GM12878 (cell line): ENCODE measurements at regions not wholly inside any gene's neighbourhood (a gene's known extent, or its start where the extent isn't known, plus 50 kb on each side); places are given as distances from the start of the nearest gene placed in this dataset.

Experiments used
- CHD1 ChIP-seq: IDR thresholded peaks from 2 replicates; pipeline ENCODE4 v1.6.1; 2012; ENCODE audit warnings: low read depth, low read length, improper control_type of control experiment
- CHD2 ChIP-seq: IDR thresholded peaks from 2 replicates; pipeline ENCODE4 v1.6.1; 2011; ENCODE audit warnings: low read depth, low read length, improper control_type of control experiment, borderline replicate concordance
- CTCF ChIP-seq, 3 experiments: IDR thresholded peaks in 2 of 3; conservative IDR thresholded peaks in 1 of 3; 2 replicates each; pipeline ENCODE4 v1.5.1; 2011; ENCODE audit warnings: low read depth in 3 of 3, low read length in 3 of 3, mild to moderate bottlenecking in 3 of 3, control low read depth in 2 of 3, moderate library complexity in 2 of 3, inconsistent platforms in 1 of 3, mixed read lengths in 1 of 3; ENCODE audit not compliant: control insufficient read depth in 2 of 3, insufficient read depth in 1 of 3; ENCODE audit errors: extremely low read depth in 1 of 3
- EP300 ChIP-seq, 2 experiments: fragments of 150-350 bp in 1 of 2; IDR thresholded peaks; 2 replicates each; pipeline ENCODE4 v1.6.1; 2011 to 2012; ENCODE audit warnings: low read depth in 2 of 2, low read length in 2 of 2, borderline replicate concordance in 1 of 2, improper control_type of control experiment in 1 of 2, inconsistent platforms in 1 of 2; ENCODE audit not compliant: control insufficient read depth in 1 of 2
- ESRRA ChIP-seq: IDR thresholded peaks from 2 replicates; pipeline ENCODE4 v1.6.1; 2012; ENCODE audit warnings: mild to moderate bottlenecking, low read length, improper control_type of control experiment
- PAX5 ChIP-seq: IDR thresholded peaks from 2 replicates; pipeline ENCODE4 v1.6.1; 2011; ENCODE audit warnings: low read depth, low read length, borderline replicate concordance
- PBX3 ChIP-seq: IDR thresholded peaks from 2 replicates; pipeline ENCODE4 v1.6.1; 2011; ENCODE audit warnings: mild to moderate bottlenecking, low read depth, low read length, moderate library complexity; ENCODE audit not compliant: insufficient replicate concordance
- POLR2A ChIP-seq: IDR thresholded peaks from 2 replicates; pipeline ENCODE4 v1.6.1; 2011; ENCODE audit warnings: low read depth, mild to moderate bottlenecking, low read length
- RCOR1 ChIP-seq: conservative IDR thresholded peaks from 2 replicates; pipeline ENCODE4 v1.6.1; 2012; ENCODE audit warnings: low read depth, low read length, improper control_type of control experiment
- REST ChIP-seq: IDR thresholded peaks from 2 replicates; pipeline ENCODE4 v1.6.1; 2012; ENCODE audit warnings: mild to moderate bottlenecking, low read depth, low read length
- SIX5 ChIP-seq: IDR thresholded peaks from 2 replicates; pipeline ENCODE4 v1.6.1; 2011; ENCODE audit warnings: mild to moderate bottlenecking, low read depth, low read length, moderate library complexity; ENCODE audit not compliant: severe bottlenecking
- SP1 ChIP-seq: IDR thresholded peaks from one replicate; pipeline ENCODE4 v1.6.1; 2011; ENCODE audit warnings: low read depth, low read length
- TAF1 ChIP-seq: IDR thresholded peaks from 2 replicates; pipeline ENCODE4 v1.6.1; 2011; ENCODE audit warnings: mild to moderate bottlenecking, low read depth, low read length, borderline replicate concordance
- ZBTB40 ChIP-seq: fragments of 450-650 bp; IDR thresholded peaks from 2 replicates; pipeline ENCODE4 v1.6.1; 2016; ENCODE audit warnings: mild to moderate bottlenecking, moderate library complexity, borderline replicate concordance

- no peak for TF ChIP-seq SP1
- no peak for TF ChIP-seq ZBTB40
- TF ChIP-seq PBX3, result no peak
- no peak for TF ChIP-seq TAF1
- no peak for TF ChIP-seq ESRRA
- no peak for TF ChIP-seq CHD2
- TF ChIP-seq CTCF (IDR thresholded peaks at IDR 0.05 in 2 of 3, conservative IDR thresholded peaks at IDR 0.05 in 1 of 3; ENCODE audit: control insufficient read depth in 2 of 3, extremely low read depth in 1 of 3, insufficient read depth in 1 of 3, low read depth in 3 of 3, low read length in 3 of 3), result no peak
- TF ChIP-seq PAX5, result no peak
- no peak for TF ChIP-seq EP300 (IDR thresholded peaks at IDR 0.05; ENCODE audit: borderline replicate concordance in 1 of 2, control insufficient read depth in 1 of 2, low read depth in 2 of 2, low read length in 2 of 2)
- no peak for TF ChIP-seq POLR2A
- TF ChIP-seq CHD1, result no peak
- no peak for TF ChIP-seq REST
- no peak for TF ChIP-seq SIX5
- no peak for TF ChIP-seq RCOR1
These were observed 233.8 kb downstream of the GABRG2 start for GRCh38 chr5:162301356-162301755.
